ENCODE measurements at regions not wholly inside any gene's neighbourhood (a gene's known extent, or its start where the extent isn't known, plus 50 kb on each side); places are given as distances from the start of the nearest gene placed in this dataset.

DNA sequence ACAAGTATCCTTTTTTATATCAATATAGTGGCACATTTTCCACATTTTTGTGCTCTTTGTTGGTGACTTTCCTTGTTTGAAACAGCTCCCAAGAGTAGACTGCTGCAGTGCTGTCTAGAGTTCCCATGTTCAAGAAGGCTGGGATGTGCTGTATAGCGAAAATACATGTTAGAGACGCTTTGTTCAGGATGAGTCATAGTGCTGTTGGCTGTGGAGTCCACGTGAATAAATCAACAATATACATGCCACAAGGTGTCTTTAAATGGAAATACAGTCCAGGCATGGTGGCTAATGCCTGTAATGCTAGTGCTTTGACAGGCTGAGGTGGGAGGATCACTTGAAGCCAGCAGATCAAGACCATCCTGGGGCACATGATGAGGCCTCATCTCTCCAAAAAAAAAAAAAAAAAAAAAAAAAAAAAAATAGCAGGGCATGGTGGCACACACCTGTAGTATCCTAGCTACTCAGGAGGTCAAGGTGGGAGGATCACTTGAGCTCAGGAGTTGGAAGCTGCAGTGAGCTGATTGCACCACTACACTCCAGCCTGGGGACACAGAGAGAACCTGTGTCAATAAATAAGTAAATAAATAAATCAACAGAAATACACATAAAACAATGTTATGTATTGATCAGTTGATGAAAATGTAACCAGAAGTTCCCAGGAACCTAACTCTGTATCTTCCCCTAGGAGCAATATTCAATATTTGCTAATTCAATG lies 256.8 kb upstream of the STS start:
- TF ChIP-seq, protein P1, sequence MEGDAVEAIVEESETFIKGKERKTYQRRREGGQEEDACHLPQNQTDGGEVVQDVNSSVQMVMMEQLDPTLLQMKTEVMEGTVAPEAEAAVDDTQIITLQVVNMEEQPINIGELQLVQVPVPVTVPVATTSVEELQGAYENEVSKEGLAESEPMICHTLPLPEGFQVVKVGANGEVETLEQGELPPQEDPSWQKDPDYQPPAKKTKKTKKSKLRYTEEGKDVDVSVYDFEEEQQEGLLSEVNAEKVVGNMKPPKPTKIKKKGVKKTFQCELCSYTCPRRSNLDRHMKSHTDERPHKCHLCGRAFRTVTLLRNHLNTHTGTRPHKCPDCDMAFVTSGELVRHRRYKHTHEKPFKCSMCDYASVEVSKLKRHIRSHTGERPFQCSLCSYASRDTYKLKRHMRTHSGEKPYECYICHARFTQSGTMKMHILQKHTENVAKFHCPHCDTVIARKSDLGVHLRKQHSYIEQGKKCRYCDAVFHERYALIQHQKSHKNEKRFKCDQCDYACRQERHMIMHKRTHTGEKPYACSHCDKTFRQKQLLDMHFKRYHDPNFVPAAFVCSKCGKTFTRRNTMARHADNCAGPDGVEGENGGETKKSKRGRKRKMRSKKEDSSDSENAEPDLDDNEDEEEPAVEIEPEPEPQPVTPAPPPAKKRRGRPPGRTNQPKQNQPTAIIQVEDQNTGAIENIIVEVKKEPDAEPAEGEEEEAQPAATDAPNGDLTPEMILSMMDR (IDR thresholded peaks at IDR 0.05): no peak
- no peak for TF ChIP-seq POLR2A (IDR thresholded peaks at IDR 0.05)

Data from tibial nerve (tissue), 3 donors.